AG09319 (cell line): ENCODE measurements at regions not wholly inside any gene's neighbourhood (a gene's known extent, or its start where the extent isn't known, plus 50 kb on each side); places are given as distances from the start of the nearest gene placed in this dataset.

Experiments used
- DNase-seq: peaks from one replicate; pipeline ENCODE4 v3.0.0-alpha.2; 2010; ENCODE audit warnings: low read depth; ENCODE audit errors: extremely low read depth
- CTCF ChIP-seq: IDR thresholded peaks from 2 replicates; pipeline ENCODE4 v1.5.1; 2011; ENCODE audit warnings: low read depth, mild to moderate bottlenecking, inconsistent platforms, low read length, moderate library complexity

- no peak for DNase-seq
Measured at GRCh38 chr10:121211446-121211845, 360.3 kb downstream of the WDR11 start.

GRCh38 chr10:121213437-121213836 lies 362.3 kb downstream of the WDR11 start:
- no peak for DNase-seq
- TF ChIP-seq CTCF = no peak

More at GRCh38 chr10:121211446-121211845, 360.3 kb downstream of the WDR11 start:
- TF ChIP-seq CTCF = no peak

- TF ChIP-seq CTCF = no peak
- DNase-seq = no peak
Measured at GRCh38 chr10:121216295-121216694, 365.1 kb downstream of the WDR11 start.

- TF ChIP-seq CTCF = no peak
- no peak for DNase-seq
Measured at GRCh38 chr10:121216721-121217181, 365.6 kb downstream of the WDR11 start.

- DNase-seq = no peak
- no peak for TF ChIP-seq CTCF
Measured at GRCh38 chr10:121217331-121217730, 366.2 kb downstream of the WDR11 start.

- DNase-seq = no peak
- TF ChIP-seq CTCF = no peak
Measured at GRCh38 chr10:121221072-121221471, 369.9 kb downstream of the WDR11 start.

- DNase-seq = no peak
- no peak for TF ChIP-seq CTCF
Measured at GRCh38 chr10:121221991-121222390, 370.8 kb downstream of the WDR11 start.

GRCh38 chr10:121222842-121223241 lies 371.7 kb downstream of the WDR11 start:
- TF ChIP-seq CTCF = no peak
- no peak for DNase-seq
